Stimulated activated naive CD4-positive, alpha-beta T cell treated with Interleukin-2 at 50 U/mL for 16 hours (primary cell): ENCODE measurements at regions not wholly inside any gene's neighbourhood (a gene's known extent, or its start where the extent isn't known, plus 50 kb on each side); places are given as distances from the start of the nearest gene placed in this dataset.
A peak's percentile ranks its signal among the peaks of the same experiment; 100 is the strongest.
"Not testable (repeated sequence)": the region's sequence is repeated elsewhere in the genome, so short reads cannot be mapped to it uniquely, and the experiment has no call there.

Experiments
- DNase-seq: peaks from one replicate; lab custom pipeline; 2025; lab: John Stamatoyannopoulos, UW

- DNase-seq: no peak
These were observed 111.5 kb downstream of the NPTX2 start for GRCh38 chr7:98728555-98728954.

GRCh38 chr7:98729121-98729520 lies 112.0 kb downstream of the NPTX2 start:
- no peak for DNase-seq

- DNase-seq: no peak
These were observed 113.2 kb downstream of the NPTX2 start for GRCh38 chr7:98730326-98730725.

- DNase-seq: no peak
These were observed 114.6 kb downstream of the NPTX2 start for GRCh38 chr7:98731651-98732050.

- DNase-seq: no peak
These were observed 116.0 kb downstream of the NPTX2 start for GRCh38 chr7:98733036-98733435.

- DNase-seq: no peak
These were observed 118.7 kb downstream of the NPTX2 start for GRCh38 chr7:98735801-98736200.

GRCh38 chr7:98736461-98736860 lies 119.4 kb downstream of the NPTX2 start:
- DNase-seq: not testable (repeated sequence)

- DNase-seq: no peak
These were observed 120.1 kb downstream of the NPTX2 start for GRCh38 chr7:98737176-98737575.

- no peak for DNase-seq
These were observed 123.6 kb downstream of the NPTX2 start for GRCh38 chr7:98740643-98741042.

- DNase-seq: peak; percentile 56
These were observed 124.0 kb downstream of the TMEM130 start for GRCh38 chr7:98745722-98746318.

- no peak for DNase-seq
These were observed 121.7 kb downstream of the TMEM130 start for GRCh38 chr7:98748090-98748489.

GRCh38 chr7:98753176-98753575 lies 116.6 kb downstream of the TMEM130 start:
- DNase-seq: no peak

- DNase-seq: no peak
These were observed 115.8 kb downstream of the TMEM130 start for GRCh38 chr7:98753989-98754479.

- DNase-seq: no peak
These were observed 114.5 kb downstream of the TMEM130 start for GRCh38 chr7:98755138-98755898.

GRCh38 chr7:98758157-98758556 lies 111.7 kb downstream of the TMEM130 start:
- DNase-seq: no peak

GRCh38 chr7:98760201-98760651 lies 109.6 kb downstream of the TMEM130 start:
- no peak for DNase-seq

GRCh38 chr7:98761225-98761624 lies 108.6 kb downstream of the TMEM130 start:
- DNase-seq: no peak

- no peak for DNase-seq
These were observed 107.2 kb downstream of the TMEM130 start for GRCh38 chr7:98762620-98763019.

- no peak for DNase-seq
These were observed 106.4 kb downstream of the TMEM130 start for GRCh38 chr7:98763441-98763840.

GRCh38 chr7:98764946-98765345 lies 104.9 kb downstream of the TMEM130 start:
- no peak for DNase-seq

GRCh38 chr7:98770085-98770484 lies 99.7 kb downstream of the TMEM130 start:
- not testable (repeated sequence) for DNase-seq

- no peak for DNase-seq
These were observed 98.3 kb downstream of the TMEM130 start for GRCh38 chr7:98771519-98771918.

- DNase-seq: no peak
These were observed 97.7 kb downstream of the TMEM130 start for GRCh38 chr7:98771941-98772603.
